Urinary bladder (tissue), 3 donors: ENCODE measurements at regions not wholly inside any gene's neighbourhood (a gene's known extent, or its start where the extent isn't known, plus 50 kb on each side); places are given as distances from the start of the nearest gene placed in this dataset.

ENCODE experiments used
- DNase-seq: peaks from one replicate; pipeline ENCODE4 v3.0.0-alpha.2; 2015; ENCODE audit errors: extremely low spot score
- H3K27ac ChIP-seq: one replicate; pipeline ENCODE4 v1.5.1; 2013; ENCODE audit warnings: low read depth, mild to moderate bottlenecking, moderate library complexity
- H3K36me3 ChIP-seq: one replicate; pipeline ENCODE4 v1.6.1; 2013; ENCODE audit warnings: mild to moderate bottlenecking, moderate library complexity; ENCODE audit not compliant: insufficient read depth
- H3K4me1 ChIP-seq: one replicate; pipeline ENCODE4 v1.6.1; 2013; ENCODE audit warnings: mild to moderate bottlenecking, moderate library complexity; ENCODE audit not compliant: insufficient read depth
- H3K4me3 ChIP-seq: one replicate; pipeline ENCODE4 v1.5.1; 2013; ENCODE audit warnings: low read depth, low read length
- WGBS: extraction: QIAGEN DNeasy Blood & Tissue Kit; methylation state at CpG from one replicate; pipeline ENCODE4 v1.1.7; 2013; 5-methylcytosine and 5-hydroxymethylcytosine counted together
- donor health status: healthy with polysubstance abuse.
- donor health status: healthy.

- peak; percentile 92 for DNase-seq
- H3K4me1 ChIP-seq, result peaks cover 3% of the 10 kb centered on the region
- WGBS, result 4% methylated on average over 8 of the region's 8 CpGs
- no peak overlapping the region for H3K4me3 ChIP-seq
- H3K27ac ChIP-seq, result peak overlapping the region; percentile 71
- H3K36me3 ChIP-seq, result no peaks in the 10 kb centered on the region
Measured at GRCh38 chr15:58331913-58332675, 99.7 kb upstream of the LIPC start.

- H3K27ac ChIP-seq, result peak overlapping the region; percentile 71
- no peak overlapping the region for H3K4me3 ChIP-seq
- H3K4me1 ChIP-seq, result peaks cover 3% of the 10 kb centered on the region
- H3K36me3 ChIP-seq, result no peaks in the 10 kb centered on the region
- peak; percentile 56 for DNase-seq
Measured at GRCh38 chr15:58332676-58333400, 99.0 kb upstream of the LIPC start.

- no peak for DNase-seq
- H3K36me3 ChIP-seq, result no peaks in the 10 kb centered on the region
- H3K4me1 ChIP-seq, result peaks cover 3% of the 10 kb centered on the region
- 90% methylated on average over 2 of the region's 2 CpGs for WGBS
- no peak overlapping the region for H3K4me3 ChIP-seq
- H3K27ac ChIP-seq, result no peak overlapping the region
Measured at GRCh38 chr15:58334803-58335202, 97.0 kb upstream of the LIPC start.

GRCh38 chr15:58336161-58336560, 95.6 kb upstream of the LIPC start:
- Histone ChIP-seq H3K27ac (no peak overlapping the region), H3K4me1 (peaks cover 1% of the 10 kb centered on the region), H3K4me3 (no peak overlapping the region), H3K36me3 (no peaks in the 10 kb centered on the region)
- WGBS, result 53% methylated on average over 3 of the region's 3 CpGs
- no peak for DNase-seq

- Histone ChIP-seq H3K4me1 (no peaks in the 10 kb centered on the region), H3K36me3 (no peaks in the 10 kb centered on the region), H3K4me3 (no peak overlapping the region), H3K27ac (no peak overlapping the region)
- WGBS, result 74% methylated on average over 3 of the region's 3 CpGs
- no peak for DNase-seq
Measured at GRCh38 chr15:58340176-58340575, 91.6 kb upstream of the LIPC start.

- no peaks in the 10 kb centered on the region for H3K36me3 ChIP-seq
- H3K27ac ChIP-seq, result no peak overlapping the region
- WGBS, result 76% methylated on average over 6 of the region's 6 CpGs
- DNase-seq, result no peak
- no peak overlapping the region for H3K4me3 ChIP-seq
- no peaks in the 10 kb centered on the region for H3K4me1 ChIP-seq
Measured at GRCh38 chr15:58342508-58342907, 89.3 kb upstream of the LIPC start.

- no peak overlapping the region for H3K4me3 ChIP-seq
- no peak for DNase-seq
- no peak overlapping the region for H3K27ac ChIP-seq
- H3K4me1 ChIP-seq, result no peaks in the 10 kb centered on the region
- 86% methylated on average over 5 of the region's 5 CpGs for WGBS
- no peaks in the 10 kb centered on the region for H3K36me3 ChIP-seq
Measured at GRCh38 chr15:58344213-58345070, 87.3 kb upstream of the LIPC start.

- Histone ChIP-seq H3K4me3 (no peak overlapping the region), H3K36me3 (no peaks in the 10 kb centered on the region), H3K4me1 (no peaks in the 10 kb centered on the region), H3K27ac (no peak overlapping the region)
- WGBS, result 92% methylated on average over 3 of the region's 3 CpGs
- DNase-seq, result no peak
Measured at GRCh38 chr15:58346361-58346760, 85.4 kb upstream of the LIPC start.

GRCh38 chr15:58348095-58348812, 83.5 kb upstream of the LIPC start:
- no peak for DNase-seq
- 90% methylated on average over 1 of the region's 1 CpG for WGBS

GRCh38 chr15:58352026-58352929, 79.5 kb upstream of the LIPC start:
- no peaks in the 10 kb centered on the region for H3K4me1 ChIP-seq
- no peak overlapping the region for H3K27ac ChIP-seq
- DNase-seq, result no peak
- H3K36me3 ChIP-seq, result no peaks in the 10 kb centered on the region
- H3K4me3 ChIP-seq, result no peak overlapping the region
- WGBS, result 94% methylated on average over 5 of the region's 5 CpGs

More at GRCh38 chr15:58348095-58348812, 83.5 kb upstream of the LIPC start:
- Histone ChIP-seq H3K4me1 (no peaks in the 10 kb centered on the region), H3K4me3 (no peak overlapping the region), H3K27ac (no peak overlapping the region), H3K36me3 (no peaks in the 10 kb centered on the region)

GRCh38 chr15:58355382-58355971, 76.3 kb upstream of the LIPC start:
- no peak overlapping the region for H3K4me3 ChIP-seq
- no peaks in the 10 kb centered on the region for H3K36me3 ChIP-seq
- H3K27ac ChIP-seq, result no peak overlapping the region
- no peak for DNase-seq
- 90% methylated on average over 9 of the region's 9 CpGs for whole genome bisulfite sequencing
- no peaks in the 10 kb centered on the region for H3K4me1 ChIP-seq

GRCh38 chr15:58355973-58356372, 75.8 kb upstream of the LIPC start:
- DNase-seq, result no peak
- Histone ChIP-seq H3K4me3 (no peak overlapping the region), H3K4me1 (no peaks in the 10 kb centered on the region), H3K36me3 (no peaks in the 10 kb centered on the region), H3K27ac (no peak overlapping the region)
- WGBS, result 93% methylated on average over 10 of the region's 10 CpGs
